K562 (cell line): ENCODE measurements at regions not wholly inside any gene's neighbourhood (a gene's known extent, or its start where the extent isn't known, plus 50 kb on each side); places are given as distances from the start of the nearest gene placed in this dataset.

Experiments
- ATAC-seq: fragments of 200-7000 bp; cut with Tn5 transposase; 3 replicates; pipeline ENCODE4 v1.9.1; 2020; ENCODE audit warnings: moderate library complexity
- BruUV-seq: library from RNA; stranded (reverse); fragments of 400-500 nt; replicated peaks from 2 replicates; lab custom pipeline; 2021; lab: Mats Ljungman, UMichigan
- CTCF ChIA-PET: fragments of 300-600 bp; formaldehyde crosslinking; extraction: SDS; loops from one replicate; lab custom pipeline; 2021; ENCODE audit warnings: low intra/inter-chr PET ratio; lab: Yijun Ruan, JAX
- POLR2A ChIA-PET: fragments of 300-600, 350-650 bp; sonication (Branson Sonifier 250); formaldehyde crosslinking; extraction: SDS; loops from one replicate; lab custom pipeline; 2021; ENCODE audit warnings: antibody characterized with exemption, inconsistent platforms; lab: Yijun Ruan, JAX
- DNase-seq, 4 experiments: peaks; one replicate each; pipeline versions ENCODE4 v3.0.0 to v3.0.0-alpha.2; 2011 to 2018; ENCODE audit warnings: low spot score in 3 of 4, mixed read lengths in 3 of 4; ENCODE audit errors: extremely low read depth in 1 of 4
- FAIRE-seq: peaks from 2 replicates; lab custom pipeline; 2011; peaks lifted over from hg19 to GRCh38; lab: Jason Lieb, UNC
- H2AFZ ChIP-seq: 2 replicates; pipeline ENCODE4 v1.6.0; 2011; ENCODE audit warnings: low read depth, low read length, control low read depth, inconsistent platforms
- H3K27ac ChIP-seq: fragments of 200-600 bp; 3 replicates; pipeline ENCODE4 v1.8.0; 2011; ENCODE audit warnings: low read depth, mild to moderate bottlenecking, control low read depth, inconsistent platforms, low read length, moderate library complexity, mixed read lengths; ENCODE audit errors: extremely low read depth
- H3K27me3 ChIP-seq, 2 experiments: fragments of 300-600 bp in 1 of 2; 2 replicates in 1 of 2; 3 replicates in 1 of 2; pipeline versions ENCODE4 v1.6.0 to v1.8.0; 2011; ENCODE audit warnings: inconsistent platforms in 2 of 2, low read length in 2 of 2, mild to moderate bottlenecking in 1 of 2, mixed read lengths in 1 of 2, moderate library complexity in 1 of 2; ENCODE audit not compliant: control insufficient read depth in 2 of 2, insufficient read depth in 2 of 2
- H3K36me3 ChIP-seq: fragments of 300-600 bp; 3 replicates; pipeline ENCODE4 v1.8.0; 2011; ENCODE audit warnings: mild to moderate bottlenecking, low read length, inconsistent platforms; ENCODE audit not compliant: control insufficient read depth, insufficient read depth
- H3K4me1 ChIP-seq, 2 experiments: fragments of 200-600 bp in 1 of 2; replicated peaks in 1 of 2; 2 replicates in 1 of 2; 3 replicates in 1 of 2; pipeline versions ENCODE4 v1.5.1 to v1.8.0; 2011; ENCODE audit warnings: inconsistent platforms in 2 of 2, low read length in 2 of 2, mild to moderate bottlenecking in 1 of 2, mixed read lengths in 1 of 2, moderate library complexity in 1 of 2; ENCODE audit not compliant: control insufficient read depth in 2 of 2, insufficient read depth in 2 of 2
- H3K4me2 ChIP-seq: 2 replicates; pipeline ENCODE4 v1.6.1; 2011; ENCODE audit warnings: low read length, control low read depth, inconsistent platforms, mixed read lengths; ENCODE audit not compliant: insufficient read depth
- H3K4me3 ChIP-seq: fragments of 200-600 bp; sonication (generic), shearing (Covaris generic); 2 replicates; pipeline ENCODE4 v1.5.1; 2016; ENCODE audit warnings: control low read depth, inconsistent platforms
- H3K79me2 ChIP-seq: fragments of 200-600 bp; 3 replicates; pipeline ENCODE4 v1.8.0; 2011; ENCODE audit warnings: low read length, inconsistent platforms; ENCODE audit not compliant: control insufficient read depth, insufficient read depth
- H3K9ac ChIP-seq, 2 experiments: 2 replicates each; pipeline versions ENCODE4 v1.6.0 to v1.6.1; 2011; ENCODE audit warnings: low read depth in 2 of 2, low read length in 2 of 2, control low read depth in 1 of 2, inconsistent platforms in 1 of 2, mild to moderate bottlenecking in 1 of 2, mixed read lengths in 1 of 2; ENCODE audit not compliant: insufficient read depth in 1 of 2
- H3K9me1 ChIP-seq: one replicate; pipeline ENCODE4 v1.6.0; 2011; ENCODE audit warnings: inconsistent platforms, mild to moderate bottlenecking, low read length, moderate library complexity; ENCODE audit not compliant: control insufficient read depth, insufficient read depth
- H3K9me3 ChIP-seq: replicated peaks from 2 replicates; pipeline ENCODE4 v1.5.1; 2011; ENCODE audit warnings: low read depth, low read length, inconsistent platforms; ENCODE audit not compliant: control insufficient read depth, insufficient read depth
- H4K20me1 ChIP-seq: replicated peaks from 2 replicates; pipeline ENCODE4 v1.6.1; 2011; ENCODE audit warnings: low read length, inconsistent platforms, mixed read lengths; ENCODE audit not compliant: control insufficient read depth, insufficient read depth
- CBX2 ChIP-seq: fragments of 200-600 bp; sonication (generic); IDR thresholded peaks from one replicate; pipeline ENCODE4 v1.6.1; 2012; ENCODE audit warnings: mild to moderate bottlenecking, low read length, inconsistent platforms; ENCODE audit not compliant: insufficient read depth, poor library complexity, severe bottlenecking
- CEBPG ChIP-seq, 3 experiments: fragments of 200-800 bp in 1 of 3; sonication (Bioruptor generic) in 1 of 3; sonication (generic) in 1 of 3; formaldehyde crosslinking in 1 of 3; IDR thresholded peaks in 2 of 3; conservative IDR thresholded peaks in 1 of 3; 2 replicates each; pipeline versions ENCODE4 v1.6.1 to v1.8.0; 2016 to 2022; ENCODE audit warnings: missing compliant biosample characterization in 2 of 3, missing genetic modification characterization in 2 of 3, mild to moderate bottlenecking in 1 of 3, missing genetic modification reagents in 1 of 3
- IFI16 ChIP-seq: fragments of 250-450 bp; sonication (Bioruptor Pico); IDR thresholded peaks from 2 replicates; pipeline ENCODE4 v2.1.2; 2022; ENCODE audit warnings: mild to moderate bottlenecking, inconsistent platforms
- IRF2 ChIP-seq: sonication (generic); formaldehyde crosslinking; IDR thresholded peaks from 2 replicates; pipeline ENCODE4 v1.8.1; 2022; ENCODE audit warnings: mild to moderate bottlenecking, missing genetic modification reagents
- MIER1 ChIP-seq: fragments of 450-650 bp; IDR thresholded peaks from 2 replicates; pipeline ENCODE4 v1.6.1; 2016; ENCODE audit warnings: antibody characterized with exemption, mild to moderate bottlenecking, low read depth
- PRMT5 ChIP-seq: sonication (generic); formaldehyde crosslinking; IDR thresholded peaks from 2 replicates; pipeline ENCODE4 v1.5.0; 2020; ENCODE audit warnings: missing genetic modification reagents
- SMAD3 ChIP-seq: fragments of 450-650 bp; formaldehyde crosslinking; conservative IDR thresholded peaks from 2 replicates; pipeline ENCODE4 v1.4.0; 2020; ENCODE audit warnings: mild to moderate bottlenecking
- SMARCC2 ChIP-seq: fragments of 450-650 bp; IDR thresholded peaks from 2 replicates; pipeline ENCODE4 v1.6.1; 2017; ENCODE audit warnings: antibody characterized with exemption, moderate library complexity, mild to moderate bottlenecking, low read depth
- TEAD2 ChIP-seq: fragments of 450-650 bp; IDR thresholded peaks from 2 replicates; pipeline ENCODE4 v1.6.1; 2016; ENCODE audit warnings: missing genetic modification characterization, control low read depth, missing compliant biosample characterization
- TFAP4 ChIP-seq: sonication (generic); formaldehyde crosslinking; IDR thresholded peaks from 2 replicates; pipeline ENCODE4 v1.8.0; 2022; ENCODE audit warnings: missing genetic modification reagents, mild to moderate bottlenecking, moderate library complexity, borderline replicate concordance
- TSC22D4 ChIP-seq: fragments of 450-650 bp; IDR thresholded peaks from 2 replicates; pipeline ENCODE4 v1.6.1; 2016; ENCODE audit warnings: missing genetic modification characterization, missing biosample characterization, control low read depth
- ZHX1 ChIP-seq: fragments of 150-350 bp; conservative IDR thresholded peaks from 2 replicates; pipeline ENCODE4 v1.6.1; 2014; ENCODE audit warnings: low read length
- ZNF239 ChIP-seq: fragments of 250-450 bp; sonication (Bioruptor Pico); IDR thresholded peaks from 2 replicates; pipeline ENCODE4 v1.4.0; 2020; ENCODE audit warnings: mild to moderate bottlenecking
- ZNF3 ChIP-seq: fragments of 250-450 bp; sonication (Bioruptor Pico); IDR thresholded peaks from 2 replicates; pipeline ENCODE4 v1.5.0; 2021; ENCODE audit warnings: mild to moderate bottlenecking, moderate library complexity
- WGBS: fragments of 100-300 bp; shearing (Covaris generic); methylation state at CpG from one replicate; pipeline ENCODE4 v1.1.6; 2016; ENCODE audit warnings: low coverage, mixed read lengths; ENCODE audit not compliant: insufficient coverage; ENCODE audit errors: missing lambda C conversion rate; 5-methylcytosine and 5-hydroxymethylcytosine counted together
- in situ Hi-C: fragments of 300-500 bp; cut with MboI; formaldehyde crosslinking; loops from 4 replicates; pipeline ENCODE4 v1.15.0; 2018; ENCODE audit warnings: inconsistent platforms, mixed read lengths
- intact Hi-C: fragments of 100-400 bp; cut with micrococcal nuclease; formaldehyde crosslinking; loops from 2 replicates; pipeline ENCODE4 v1.14.2; 2022

- no peaks in the 10 kb centered on the region for H3K9me1 ChIP-seq
- TF ChIP-seq PRMT5 (CRISPR knock-in tag), result no peak
- no peak for TF ChIP-seq CEBPG (CRISPR knock-in tag; IDR thresholded peaks at IDR 0.05)
- TF ChIP-seq CEBPG (tag; conservative IDR thresholded peaks at IDR 0.05 in 1 of 2, IDR thresholded peaks at IDR 0.05 in 1 of 2), result 0 out of 4 replicates have a peak, but pooled peaks of 1 of the 2 experiments have one; percentile 8
- H3K4me2 ChIP-seq, result no peak overlapping the region
- POLR2A ChIA-PET, result no interaction called here
- H4K20me1 ChIP-seq, result no peaks in the 10 kb centered on the region
- H3K36me3 ChIP-seq, result no peaks in the 10 kb centered on the region
- no TSS peak for BruUV-seq
- no peaks in the 10 kb centered on the region for H3K79me2 ChIP-seq
- H3K9me3 ChIP-seq, result no peaks in the 10 kb centered on the region
- CTCF ChIA-PET, result no interaction called here
- 0% methylated on average over 1 of the region's 1 CpG for WGBS
- H3K27me3 ChIP-seq, result no peaks in the 10 kb centered on the region
- no peak overlapping the region for H3K9ac ChIP-seq
- intact Hi-C loops, result no loop called here
- no peak for ATAC-seq
- no peak overlapping the region for H2AFZ ChIP-seq
- no peak overlapping the region for H3K27ac ChIP-seq
- no peak for DNase-seq
- H3K4me1 ChIP-seq, result no peaks in the 10 kb centered on the region
- H3K4me3 ChIP-seq, result no peak overlapping the region
- FAIRE-seq, result no peak
- in situ Hi-C loops, result no loop called here
Observed at GRCh38 chr3:88985491-88985890, 121.9 kb upstream of the EPHA3 start.

GRCh38 chr3:88986834-88987233 lies 120.6 kb upstream of the EPHA3 start:
- intact Hi-C loops, result no loop called here
- Histone ChIP-seq H3K27ac (no peak overlapping the region), H3K4me3 (no peak overlapping the region), H3K9ac (no peak overlapping the region), H4K20me1 (no peaks in the 10 kb centered on the region), H3K4me2 (no peak overlapping the region), H3K4me1 (no peaks in the 10 kb centered on the region), H3K79me2 (no peaks in the 10 kb centered on the region), H3K9me1 (no peaks in the 10 kb centered on the region), H2AFZ (no peak overlapping the region), H3K9me3 (no peaks in the 10 kb centered on the region), H3K36me3 (no peaks in the 10 kb centered on the region), H3K27me3 (no peaks in the 10 kb centered on the region)
- in situ Hi-C loops, result no loop called here
- no TSS peak for BruUV-seq
- FAIRE-seq (no peak), ATAC-seq (no peak), DNase-seq (no peak)
- ChIA-PET POLR2A (no interaction called here), CTCF (no interaction called here)
- 0% methylated on average over 1 of the region's 2 CpGs for WGBS
- TF ChIP-seq IFI16 (CRISPR knock-in tag) (no peak), IRF2 (CRISPR knock-in tag) (no peak), ZHX1 (no peak), SMARCC2 (no peak), ZNF3 (CRISPR knock-in tag) (no peak), CBX2 (no peak), TEAD2 (tag) (no peak), MIER1 (no peak), SMAD3 (CRISPR knock-in tag) (no peak), TFAP4 (no peak), TSC22D4 (tag) (no peak), ZNF239 (CRISPR knock-in tag) (no peak)
